M059J (cell line): ENCODE measurements at regions not wholly inside any gene's neighbourhood (a gene's known extent, or its start where the extent isn't known, plus 50 kb on each side); places are given as distances from the start of the nearest gene placed in this dataset.

ENCODE experiments used
- DNase-seq: peaks from one replicate; pipeline ENCODE4 v3.0.0-alpha.2; 2012; ENCODE audit warnings: low read depth

DNA sequence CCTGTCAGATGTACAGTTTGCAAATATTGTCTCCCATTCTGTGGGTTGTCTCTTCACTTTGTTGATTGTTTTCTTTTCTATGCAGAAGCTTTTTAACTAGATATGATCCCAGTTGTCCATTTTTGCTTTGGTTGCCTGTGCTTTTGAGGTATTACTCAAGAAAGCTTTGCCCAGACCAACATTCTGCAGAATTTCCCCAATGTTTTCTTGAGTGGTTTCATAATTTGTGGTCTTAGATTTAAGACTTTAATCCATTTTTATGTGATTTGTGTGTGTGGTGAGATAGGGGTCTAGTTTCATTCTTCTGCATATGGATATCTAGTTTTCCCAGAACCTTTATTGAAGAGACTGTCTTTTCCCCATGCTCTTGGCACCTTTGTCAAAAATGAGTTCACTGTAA is 116.9 kb downstream of the DUSP10 start:
- no peak for DNase-seq

DNA sequence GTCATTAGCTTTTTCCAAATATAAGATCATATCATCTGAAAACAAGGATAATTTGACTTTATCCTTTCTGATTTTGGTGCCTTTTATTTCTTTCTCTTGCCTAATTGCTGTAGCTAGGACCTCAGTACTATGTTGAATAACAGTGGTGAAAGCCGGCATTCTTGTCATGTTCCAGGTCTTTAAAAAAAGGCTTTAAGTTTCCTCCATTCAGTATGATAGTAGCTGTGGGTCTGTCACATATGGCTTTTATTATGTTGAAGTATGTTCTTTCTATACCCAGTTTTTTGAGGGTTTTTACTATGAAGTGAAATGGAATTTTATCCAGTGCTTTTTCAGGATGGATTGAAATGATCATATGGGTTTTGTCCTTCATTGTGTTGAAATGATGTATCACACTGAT is 115.8 kb downstream of the DUSP10 start:
- DNase-seq: no peak

DNA sequence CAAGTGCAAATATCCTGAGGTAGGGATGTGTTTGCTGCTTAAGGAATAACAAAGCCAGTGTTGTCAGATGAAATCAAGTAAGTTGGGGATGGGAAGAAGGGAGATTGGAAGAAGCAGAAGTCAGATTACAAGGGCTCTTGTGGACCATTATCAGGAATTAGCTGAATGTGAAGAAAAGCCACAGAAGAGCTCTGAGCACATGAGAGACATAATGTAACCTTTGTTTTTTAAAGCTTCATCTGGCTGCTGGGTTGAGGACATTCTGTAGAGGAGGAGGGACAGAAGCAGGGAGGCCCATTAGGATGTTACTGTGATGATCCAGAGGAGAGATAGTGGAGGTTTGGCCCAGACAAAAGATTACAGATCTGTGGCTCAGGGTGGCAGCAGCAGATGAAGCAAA is 111.7 kb downstream of the DUSP10 start:
- no peak for DNase-seq

DNA sequence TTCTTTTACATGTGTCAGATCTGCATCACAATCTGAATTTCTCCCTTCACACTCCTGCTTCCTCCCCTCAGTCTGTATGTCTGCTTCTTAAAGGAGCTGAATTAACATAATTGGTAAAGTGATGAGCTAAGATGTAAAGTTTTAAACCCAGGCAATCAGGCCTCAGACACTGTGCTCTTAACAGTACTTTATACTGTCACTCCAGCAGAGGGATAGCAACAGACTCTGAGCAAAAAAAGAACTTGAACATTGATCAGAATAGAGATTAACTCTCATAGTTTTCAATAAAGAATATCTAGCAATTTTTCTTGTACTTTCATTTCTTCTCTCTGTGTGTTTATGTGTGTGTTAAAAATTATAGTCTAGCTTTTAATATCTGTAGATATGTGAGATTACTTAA is 110.3 kb downstream of the DUSP10 start:
- no peak for DNase-seq

DNA sequence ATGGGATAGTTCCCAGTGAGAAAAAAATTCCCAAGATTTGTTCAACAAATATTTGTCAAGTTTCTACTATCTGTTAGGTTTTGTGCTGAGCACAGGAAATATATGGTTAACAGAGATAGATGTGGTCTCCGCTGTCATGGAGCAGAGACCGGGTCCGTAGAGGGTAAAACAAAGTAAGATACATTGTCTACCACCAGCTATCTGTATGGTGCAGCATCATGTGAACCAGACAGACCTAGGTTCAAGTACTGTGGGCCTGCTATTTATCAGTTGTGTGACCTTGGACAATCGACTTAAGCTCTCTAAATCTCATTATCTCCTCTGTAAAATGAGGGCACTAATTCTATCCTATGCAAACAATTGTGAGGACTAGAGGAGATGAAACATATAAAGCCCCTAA is 109.8 kb downstream of the DUSP10 start:
- no peak for DNase-seq

DNA sequence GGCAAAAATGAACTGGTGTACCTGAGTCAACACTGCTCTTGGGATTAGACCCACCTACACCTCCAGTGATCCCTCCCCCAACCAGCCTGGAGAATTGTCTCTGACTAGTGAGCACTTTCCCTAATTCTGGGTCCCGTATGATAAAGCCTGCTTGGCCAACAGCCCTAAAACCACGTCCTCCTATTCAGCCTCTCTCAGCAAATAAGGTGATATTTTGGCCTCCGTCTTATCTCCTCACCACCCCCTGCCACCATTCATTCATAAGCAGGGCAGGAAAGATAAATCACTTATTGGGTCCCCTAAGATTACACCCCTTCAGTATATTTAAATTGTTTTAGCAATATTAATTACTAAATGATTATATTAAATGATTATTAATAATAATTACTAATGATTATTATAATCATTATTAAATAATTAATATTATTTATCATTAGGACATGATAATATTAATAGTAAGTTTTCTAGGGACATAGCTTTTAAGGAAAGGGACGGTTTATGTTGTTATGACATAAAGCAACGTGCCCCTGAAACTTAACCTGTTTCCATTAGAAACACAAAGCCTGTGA is 108.0 kb downstream of the DUSP10 start:
- DNase-seq: no peak

DNA sequence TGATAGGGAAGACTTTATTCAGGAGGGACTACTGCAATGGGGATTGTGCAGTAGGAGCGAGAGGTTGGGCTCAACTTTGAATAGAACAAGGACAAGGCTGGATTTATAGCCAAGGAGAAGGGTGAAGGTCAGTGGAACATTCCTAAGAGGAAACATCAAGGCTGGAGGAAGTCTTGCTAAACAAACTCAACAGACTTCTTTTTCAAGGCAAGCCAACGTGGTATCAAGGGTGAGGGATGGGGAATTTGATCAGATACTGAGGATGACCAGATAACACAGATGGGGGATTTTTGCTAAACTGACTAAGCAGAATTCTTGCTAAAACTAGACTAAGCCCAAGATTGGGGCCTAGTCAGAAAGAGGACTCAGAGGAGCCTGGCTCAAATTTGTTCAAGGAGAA is 107.3 kb downstream of the DUSP10 start:
- DNase-seq: no peak

DNA sequence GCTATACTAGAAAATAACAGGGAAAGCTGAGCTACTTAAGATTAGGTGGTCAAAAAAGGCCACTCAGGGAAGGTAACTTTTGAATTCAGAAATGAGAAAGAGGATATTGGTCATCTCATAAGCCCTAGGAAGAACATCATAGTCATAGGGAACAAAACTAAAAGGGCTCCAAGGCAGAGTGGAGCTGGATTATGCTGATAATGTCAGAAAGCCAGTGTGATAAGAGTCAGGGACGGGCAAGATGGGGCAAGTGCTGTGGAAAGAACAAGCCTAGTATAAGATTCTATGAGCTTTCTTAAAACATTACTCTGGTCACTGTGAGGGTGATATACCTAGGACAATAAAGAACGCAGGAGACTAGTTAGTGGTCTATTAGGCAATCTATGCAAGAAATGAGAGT is 106.6 kb downstream of the DUSP10 start:
- DNase-seq: no peak

DNA sequence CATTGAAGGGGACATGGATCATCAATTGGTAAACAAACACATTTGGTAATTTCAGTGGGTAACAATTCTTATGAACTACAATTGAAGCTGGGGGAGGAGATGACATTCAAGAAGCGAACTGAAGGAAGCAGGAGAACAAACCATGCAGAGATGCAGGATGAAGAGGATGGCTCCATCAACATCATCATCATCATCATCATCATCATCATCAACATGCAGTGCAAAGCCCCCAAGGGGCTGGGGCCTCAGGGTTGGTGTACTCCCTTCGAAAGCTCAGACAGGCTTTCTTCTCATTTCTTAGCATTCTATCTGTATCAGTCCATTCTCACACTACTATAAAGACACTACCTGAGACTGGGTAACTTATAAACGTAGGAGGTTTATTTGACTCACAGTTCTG is 105.8 kb downstream of the DUSP10 start:
- no peak for DNase-seq

DNA sequence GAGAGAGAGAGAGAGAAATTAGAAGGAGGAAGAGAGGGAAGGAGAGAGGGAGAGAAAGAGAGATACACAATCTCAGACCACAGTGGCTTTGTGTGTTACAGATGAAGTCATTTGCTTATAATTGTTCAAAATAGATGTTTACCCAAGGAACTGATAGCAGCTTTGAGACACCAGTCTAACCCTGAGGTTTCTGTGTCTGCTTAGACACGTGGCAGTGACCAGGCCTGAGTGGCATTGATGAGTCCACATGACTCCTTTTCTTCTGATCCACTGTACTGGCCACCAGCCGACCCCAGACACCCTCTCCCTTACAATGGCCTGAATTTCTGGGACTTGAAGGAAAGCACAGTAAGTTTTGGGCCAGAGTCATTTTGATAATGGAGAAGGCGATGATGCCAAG is 104.9 kb downstream of the DUSP10 start:
- no peak for DNase-seq

DNA sequence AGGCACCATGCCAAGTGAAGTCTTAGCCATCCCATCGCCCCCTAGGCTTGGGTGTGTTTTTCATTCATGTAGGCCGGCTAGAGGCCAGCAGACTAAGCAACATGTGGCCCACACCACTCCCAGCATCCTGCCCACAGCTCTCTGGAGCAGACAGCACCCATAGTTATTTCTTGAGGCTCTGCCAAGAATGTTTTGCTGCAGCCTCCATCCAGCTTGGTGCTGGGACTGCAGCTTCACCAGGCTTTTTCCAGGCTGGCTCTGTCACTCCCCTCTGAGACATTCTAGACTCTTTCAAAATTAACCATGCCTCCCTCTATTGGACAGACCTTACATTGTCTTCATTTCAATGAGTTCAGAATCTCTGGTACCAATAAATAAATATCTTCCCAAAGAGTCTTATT is 104.2 kb downstream of the DUSP10 start:
- DNase-seq: peak; percentile 13

DNA sequence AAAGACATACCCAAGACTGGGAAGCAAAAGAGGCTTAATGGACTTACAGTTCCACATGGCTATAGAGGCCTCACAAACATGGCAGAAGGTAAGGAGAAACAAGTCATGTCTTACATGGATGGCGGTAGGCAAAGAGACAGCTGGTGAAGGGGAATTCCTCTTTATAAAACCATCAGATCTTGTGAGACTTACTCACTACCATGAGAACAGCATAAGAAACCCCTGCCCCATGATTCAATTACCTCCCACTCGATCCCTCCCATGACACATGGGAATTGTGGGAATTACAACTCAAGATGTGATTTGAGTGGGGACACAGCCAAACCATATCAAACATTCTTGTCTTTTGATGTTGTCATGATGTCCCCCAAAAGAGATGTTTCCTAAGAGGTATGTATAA is 103.3 kb downstream of the DUSP10 start:
- no peak for DNase-seq

DNA sequence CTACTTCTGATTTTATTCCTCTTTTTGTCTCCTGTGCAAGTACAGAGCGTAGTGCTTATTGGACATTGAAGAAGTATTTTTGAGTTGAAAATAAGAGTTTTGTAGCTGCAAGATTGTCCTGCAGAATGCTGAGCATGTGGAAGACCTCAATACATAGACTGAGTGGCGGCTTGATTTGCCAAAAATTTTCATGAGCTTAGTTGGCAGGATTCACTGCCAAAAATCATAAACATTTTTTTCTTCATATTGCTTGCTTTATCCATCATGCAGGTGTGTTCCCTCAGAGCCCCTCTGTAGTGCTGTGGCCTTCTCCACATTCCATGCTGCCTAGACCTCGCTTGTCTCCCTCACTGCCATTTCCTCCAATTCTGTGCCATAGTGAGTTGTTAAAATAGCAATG is 100.1 kb downstream of the DUSP10 start:
- DNase-seq: no peak

DNA sequence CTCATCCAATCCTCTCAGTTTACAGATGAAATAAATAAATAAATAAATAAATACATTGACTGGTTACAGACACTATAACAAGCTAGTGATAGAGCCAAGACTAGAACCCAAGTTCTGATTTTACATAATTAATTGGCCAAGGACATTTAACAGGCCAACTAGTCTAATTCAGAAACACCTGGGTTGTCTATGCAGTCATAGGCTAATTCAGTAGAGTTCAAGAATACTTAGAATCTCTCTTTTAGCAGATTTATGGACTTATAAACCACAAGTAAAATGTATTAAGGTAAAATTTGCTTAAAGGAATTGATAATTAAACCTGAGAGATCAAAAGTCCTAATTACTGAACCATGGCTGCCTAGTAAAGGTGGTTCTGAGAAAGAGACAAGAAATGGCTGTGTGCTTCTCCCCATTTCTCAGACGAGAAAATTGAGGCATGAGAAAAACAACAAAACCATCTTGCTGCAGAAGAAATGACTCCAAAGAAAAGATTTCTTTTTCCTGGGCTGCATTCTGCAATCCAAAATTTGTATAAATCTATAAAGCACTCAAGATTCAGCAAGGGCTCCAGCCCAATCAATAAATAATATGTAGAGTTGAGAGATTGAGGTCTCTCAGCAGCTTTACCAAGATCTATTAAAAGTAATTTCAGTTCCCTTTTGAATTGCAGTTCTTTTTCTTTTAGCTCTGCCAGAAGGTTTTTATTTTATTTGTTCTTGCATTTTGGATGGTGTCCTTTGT is 98.3 kb downstream of the DUSP10 start:
- no peak for DNase-seq

DNA sequence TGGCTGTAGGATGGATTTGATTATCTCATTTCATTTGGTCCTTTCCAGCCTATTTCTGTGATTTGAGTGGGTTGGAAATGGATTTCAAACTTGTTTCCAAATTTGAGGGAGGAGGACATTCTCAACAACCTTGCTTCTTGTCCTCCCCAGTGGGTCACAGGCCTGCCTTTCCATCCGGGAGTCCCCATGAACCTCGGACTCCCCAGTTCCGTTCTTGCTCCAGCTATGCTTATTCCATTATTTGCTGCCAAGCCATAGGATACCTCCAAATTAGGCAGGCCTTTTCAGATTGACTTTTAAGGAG is 97.8 kb downstream of the DUSP10 start:
- no peak for DNase-seq

DNA sequence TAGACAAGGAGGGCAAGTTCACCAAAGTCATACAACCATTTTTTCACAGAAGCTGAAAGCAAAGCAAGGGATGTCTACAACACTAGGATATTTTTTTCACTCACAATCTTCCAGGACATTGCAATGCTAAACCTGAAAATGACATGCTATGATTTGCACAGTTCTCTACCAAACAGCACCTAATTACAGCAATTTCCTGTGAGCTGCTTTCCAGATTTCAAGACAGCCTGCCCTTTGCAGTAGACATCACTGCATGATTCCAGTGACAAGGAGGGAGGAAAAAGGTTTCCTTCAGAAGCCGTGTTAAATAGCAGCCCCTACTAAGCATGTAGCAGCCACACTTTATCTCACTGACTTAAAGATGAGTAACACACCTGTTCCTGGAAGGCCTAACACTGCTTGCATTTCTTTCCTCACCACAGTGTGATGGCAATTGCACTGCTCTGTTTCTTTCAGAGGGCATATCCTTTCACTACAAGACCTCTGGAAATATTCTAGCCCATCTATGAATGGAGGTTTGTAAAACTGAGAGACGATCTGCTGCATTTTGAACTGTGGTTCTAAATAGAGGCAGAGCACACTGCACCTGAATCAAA is 97.1 kb downstream of the DUSP10 start:
- no peak for DNase-seq

DNA sequence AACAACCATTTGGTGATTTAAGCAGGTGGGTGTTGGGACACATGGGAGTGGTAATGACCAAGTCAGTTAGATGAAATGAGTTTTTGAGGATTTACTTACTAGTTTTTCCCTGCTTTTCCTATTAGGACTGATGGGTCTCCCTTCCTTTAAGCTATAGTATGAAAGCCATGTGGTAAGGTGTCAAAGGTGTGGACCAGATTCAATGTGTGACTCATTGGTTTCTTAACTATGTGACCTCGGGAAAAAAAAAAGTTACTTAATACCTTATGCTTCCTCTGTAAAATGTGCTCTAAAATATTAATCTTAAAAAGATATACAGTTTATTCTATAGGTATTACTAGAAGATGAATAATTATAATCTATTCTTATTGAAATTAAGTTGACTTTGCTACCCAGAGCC is 93.7 kb downstream of the DUSP10 start:
- DNase-seq: peak; percentile 4
